ENCODE measurements at regions not wholly inside any gene's neighbourhood (a gene's known extent, or its start where the extent isn't known, plus 50 kb on each side); places are given as distances from the start of the nearest gene placed in this dataset.

DNA sequence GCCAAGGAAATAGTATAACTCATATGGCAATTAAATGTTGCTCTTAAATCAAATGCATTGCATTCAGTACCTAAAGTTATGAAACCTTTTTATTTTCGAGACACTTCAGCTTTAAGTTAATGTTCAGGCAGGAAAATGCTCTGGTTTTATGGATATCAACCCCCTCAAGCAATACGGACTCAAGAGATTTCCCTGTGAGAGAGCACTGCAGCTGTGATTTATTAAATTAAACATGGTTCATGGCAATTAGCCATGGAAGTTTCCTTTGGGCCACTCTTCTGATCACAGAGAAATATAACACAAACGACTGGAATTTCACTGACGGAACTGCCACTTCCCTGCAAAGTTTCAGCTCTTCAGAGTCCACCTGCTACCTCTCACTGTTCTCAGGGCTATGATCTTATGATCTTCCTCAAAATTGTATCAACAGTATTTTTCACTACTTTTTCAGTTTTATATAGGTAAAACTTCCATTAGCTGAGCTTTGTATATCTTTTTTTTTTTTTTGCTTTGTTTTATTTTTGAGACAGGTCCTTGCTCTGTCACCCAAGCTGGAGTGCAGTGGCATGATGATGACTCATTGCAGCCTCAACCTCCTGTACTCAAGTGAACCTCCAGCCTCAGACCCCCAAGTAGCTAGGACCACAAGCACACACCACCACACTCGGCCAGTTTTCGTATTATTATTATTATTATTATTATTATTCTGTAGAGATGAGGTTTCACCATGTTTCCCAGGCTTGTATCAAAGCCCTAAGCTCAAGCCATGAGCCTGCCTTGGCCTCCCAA lies 923.1 kb upstream of the TMPRSS15 start:
- no peaks in the 10 kb centered on the region for H3K79me1 ChIP-seq (replicated peaks; ENCODE audit: low read length, poor library complexity, severe bottlenecking)
- H3K36me3 ChIP-seq (ENCODE audit: control insufficient read depth in 1 of 2, insufficient read depth in 2 of 2, low read depth in 1 of 2, low read length in 2 of 2), result no peaks in the 10 kb centered on the region
- DNase-seq, result no peak
- H3K27ac ChIP-seq (ENCODE audit: low read length, poor library complexity, severe bottlenecking), result no peak overlapping the region
- no peak overlapping the region for H2BK120ac ChIP-seq (ENCODE audit: low read depth, low read length)
- no peak overlapping the region for H3K4me2 ChIP-seq (ENCODE audit: low read length, poor library complexity, severe bottlenecking)
- no peak overlapping the region for H3K18ac ChIP-seq (ENCODE audit: low read depth in 1 of 2, low read length in 2 of 2)
- no peak overlapping the region for H3K14ac ChIP-seq (ENCODE audit: low read length in 2 of 2)
- H3K27me3 ChIP-seq (ENCODE audit: control insufficient read depth in 1 of 2, insufficient read depth in 1 of 2, low read length in 2 of 2), result no peaks in the 10 kb centered on the region
- H3K9ac ChIP-seq (ENCODE audit: low read length), result no peak overlapping the region
- H4K8ac ChIP-seq (ENCODE audit: low read length), result no peak overlapping the region
- no peak overlapping the region for H3K23ac ChIP-seq (ENCODE audit: low read length in 2 of 2)
- no peak overlapping the region for H2AK5ac ChIP-seq (ENCODE audit: low read length, severe bottlenecking)
- WGBS, result 89% methylated on average over 4 of the region's 6 CpGs
- H2BK5ac ChIP-seq (ENCODE audit: low read depth, low read length, poor library complexity, severe bottlenecking), result no peak overlapping the region
- H4K91ac ChIP-seq (ENCODE audit: low read length), result no peak overlapping the region
- no peak overlapping the region for H2BK12ac ChIP-seq (ENCODE audit: low read length in 2 of 2)
- H2BK15ac ChIP-seq (ENCODE audit: low read depth, poor library complexity, severe bottlenecking), result no peak overlapping the region
- no peaks in the 10 kb centered on the region for H3K9me3 ChIP-seq (ENCODE audit: control insufficient read depth, low read length)
- H2AFZ ChIP-seq (ENCODE audit: low read depth, low read length), result no peak overlapping the region
- no peak overlapping the region for H3K4ac ChIP-seq (ENCODE audit: low read depth in 1 of 2, low read length in 2 of 2)
- H3K4me3 ChIP-seq (ENCODE audit: insufficient read depth in 1 of 2, low read depth in 1 of 2, low read length in 2 of 2), result no peak overlapping the region
- no peaks in the 10 kb centered on the region for H3K4me1 ChIP-seq (ENCODE audit: control insufficient read depth, insufficient read depth, low read depth, low read length)

DNA sequence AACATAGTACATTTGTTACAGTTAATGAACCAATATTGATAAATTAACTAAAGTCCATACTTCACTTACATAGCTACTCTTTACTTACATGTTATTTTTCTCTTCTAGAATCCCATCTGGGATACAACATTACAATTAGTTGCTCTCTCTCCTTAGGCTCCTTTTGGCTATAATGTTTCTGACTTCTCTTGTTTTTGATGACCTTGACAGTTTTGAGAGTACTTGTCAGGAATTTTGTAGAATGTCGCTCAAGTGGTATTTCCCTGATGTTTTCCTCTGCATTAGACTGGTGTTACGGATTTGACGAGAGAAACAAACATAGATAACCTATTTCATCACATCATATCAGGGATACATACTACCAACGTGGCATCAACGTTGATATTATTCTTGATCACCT lies 925.4 kb upstream of the TMPRSS15 start:
- no peaks in the 10 kb centered on the region for H3K4me1 ChIP-seq (ENCODE audit: control insufficient read depth, insufficient read depth, low read depth, low read length)
- H2BK15ac ChIP-seq (ENCODE audit: low read depth, poor library complexity, severe bottlenecking), result no peak overlapping the region
- H3K4me3 ChIP-seq (ENCODE audit: insufficient read depth in 1 of 2, low read depth in 1 of 2, low read length in 2 of 2), result no peak overlapping the region
- H3K27me3 ChIP-seq (ENCODE audit: control insufficient read depth in 1 of 2, insufficient read depth in 1 of 2, low read length in 2 of 2), result no peaks in the 10 kb centered on the region
- H2BK120ac ChIP-seq (ENCODE audit: low read depth, low read length), result no peak overlapping the region
- WGBS, result 87% methylated on average over 5 of the region's 5 CpGs
- H2AFZ ChIP-seq (ENCODE audit: low read depth, low read length), result no peak overlapping the region
- H4K8ac ChIP-seq (ENCODE audit: low read length), result no peak overlapping the region
- no peak overlapping the region for H3K4ac ChIP-seq (ENCODE audit: low read depth in 1 of 2, low read length in 2 of 2)
- DNase-seq, result no peak
- H3K9ac ChIP-seq (ENCODE audit: low read length), result no peak overlapping the region
- no peak overlapping the region for H3K14ac ChIP-seq (ENCODE audit: low read length in 2 of 2)
- H3K79me1 ChIP-seq (replicated peaks; ENCODE audit: low read length, poor library complexity, severe bottlenecking), result no peaks in the 10 kb centered on the region
- H3K9me3 ChIP-seq (ENCODE audit: control insufficient read depth, low read length), result peaks cover 19% of the 10 kb centered on the region
- no peak overlapping the region for H3K27ac ChIP-seq (ENCODE audit: low read length, poor library complexity, severe bottlenecking)
- H2BK12ac ChIP-seq (ENCODE audit: low read length in 2 of 2), result no peak overlapping the region
- H3K18ac ChIP-seq (ENCODE audit: low read depth in 1 of 2, low read length in 2 of 2), result no peak overlapping the region
- H3K36me3 ChIP-seq (ENCODE audit: control insufficient read depth in 1 of 2, insufficient read depth in 2 of 2, low read depth in 1 of 2, low read length in 2 of 2), result no peaks in the 10 kb centered on the region
- H2BK5ac ChIP-seq (ENCODE audit: low read depth, low read length, poor library complexity, severe bottlenecking), result no peak overlapping the region
- H3K4me2 ChIP-seq (ENCODE audit: low read length, poor library complexity, severe bottlenecking), result no peak overlapping the region
- H2AK5ac ChIP-seq (ENCODE audit: low read length, severe bottlenecking), result no peak overlapping the region
- H3K23ac ChIP-seq (ENCODE audit: low read length in 2 of 2), result no peak overlapping the region
- no peak overlapping the region for H4K91ac ChIP-seq (ENCODE audit: low read length)

DNA sequence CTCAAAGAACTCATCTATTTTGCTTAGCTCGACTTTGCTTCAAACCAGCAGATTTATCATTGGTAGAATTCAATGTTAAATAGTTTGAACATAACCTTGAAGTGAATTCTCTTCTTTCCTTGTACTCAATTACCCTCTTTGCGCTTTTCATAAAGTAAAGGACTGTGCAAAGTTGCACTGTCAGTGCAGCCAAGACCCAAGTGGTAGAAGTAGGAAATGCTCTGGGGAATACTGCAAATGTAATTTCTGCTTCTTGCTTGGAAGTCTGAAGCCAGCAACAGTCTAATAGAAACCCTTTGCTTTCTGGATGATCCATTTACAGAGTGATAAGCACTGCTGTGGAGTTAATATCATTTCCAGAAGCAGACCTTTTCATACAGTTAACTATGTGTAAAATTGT lies 936.7 kb upstream of the TMPRSS15 start:
- Histone ChIP-seq H2BK120ac (ENCODE audit: low read depth, low read length) (no peak overlapping the region), H2BK5ac (ENCODE audit: low read depth, low read length, poor library complexity, severe bottlenecking) (no peak overlapping the region), H3K4me2 (ENCODE audit: low read length, poor library complexity, severe bottlenecking) (no peak overlapping the region), H2BK15ac (ENCODE audit: low read depth, poor library complexity, severe bottlenecking) (no peak overlapping the region), H3K79me1 (replicated peaks; ENCODE audit: low read length, poor library complexity, severe bottlenecking) (no peaks in the 10 kb centered on the region), H3K23ac (ENCODE audit: low read length in 2 of 2) (no peak overlapping the region), H4K91ac (ENCODE audit: low read length) (no peak overlapping the region), H3K4me1 (ENCODE audit: control insufficient read depth, insufficient read depth, low read depth, low read length) (no peaks in the 10 kb centered on the region), H2AFZ (ENCODE audit: low read depth, low read length) (no peak overlapping the region), H3K4me3 (ENCODE audit: insufficient read depth in 1 of 2, low read depth in 1 of 2, low read length in 2 of 2) (no peak overlapping the region), H3K14ac (ENCODE audit: low read length in 2 of 2) (no peak overlapping the region), H3K4ac (ENCODE audit: low read depth in 1 of 2, low read length in 2 of 2) (no peak overlapping the region), H2AK5ac (ENCODE audit: low read length, severe bottlenecking) (no peak overlapping the region), H3K27ac (ENCODE audit: low read length, poor library complexity, severe bottlenecking) (no peak overlapping the region), H3K9me3 (ENCODE audit: control insufficient read depth, low read length) (no peaks in the 10 kb centered on the region), H4K8ac (ENCODE audit: low read length) (no peak overlapping the region), H3K36me3 (ENCODE audit: control insufficient read depth in 1 of 2, insufficient read depth in 2 of 2, low read depth in 1 of 2, low read length in 2 of 2) (no peaks in the 10 kb centered on the region), H3K27me3 (ENCODE audit: control insufficient read depth in 1 of 2, insufficient read depth in 1 of 2, low read length in 2 of 2) (no peaks in the 10 kb centered on the region), H2BK12ac (ENCODE audit: low read length in 2 of 2) (no peak overlapping the region), H3K18ac (ENCODE audit: low read depth in 1 of 2, low read length in 2 of 2) (no peak overlapping the region), H3K9ac (ENCODE audit: low read length) (no peak overlapping the region)
- WGBS, result 74% methylated on average over 2 of the region's 2 CpGs
- no peak for DNase-seq

DNA sequence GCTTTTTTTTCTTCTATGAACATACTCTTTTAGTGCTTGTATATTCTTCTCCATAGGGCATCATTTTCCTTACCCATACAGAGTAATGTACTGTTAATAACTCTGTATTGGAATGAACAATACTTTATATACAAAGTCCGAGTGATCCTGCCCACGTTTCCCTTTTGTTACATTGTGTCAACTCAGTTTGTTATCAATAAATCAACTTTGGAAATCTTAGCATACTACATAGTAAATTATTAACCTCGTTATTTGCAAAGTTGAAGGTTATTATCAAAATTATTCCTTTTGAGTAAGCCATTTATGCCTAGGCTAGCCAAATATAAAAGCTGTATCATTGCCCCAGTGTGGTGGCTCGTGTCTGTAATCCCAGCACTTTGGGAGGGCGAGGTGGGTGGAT lies 937.4 kb upstream of the TMPRSS15 start:
- Histone ChIP-seq H3K9ac (ENCODE audit: low read length) (no peak overlapping the region), H4K8ac (ENCODE audit: low read length) (no peak overlapping the region), H2BK15ac (ENCODE audit: low read depth, poor library complexity, severe bottlenecking) (no peak overlapping the region), H2AK5ac (ENCODE audit: low read length, severe bottlenecking) (no peak overlapping the region), H3K27me3 (ENCODE audit: control insufficient read depth in 1 of 2, insufficient read depth in 1 of 2, low read length in 2 of 2) (no peaks in the 10 kb centered on the region), H3K9me3 (ENCODE audit: control insufficient read depth, low read length) (no peaks in the 10 kb centered on the region), H3K4me3 (ENCODE audit: insufficient read depth in 1 of 2, low read depth in 1 of 2, low read length in 2 of 2) (no peak overlapping the region), H2BK12ac (ENCODE audit: low read length in 2 of 2) (no peak overlapping the region), H3K27ac (ENCODE audit: low read length, poor library complexity, severe bottlenecking) (no peak overlapping the region), H2BK5ac (ENCODE audit: low read depth, low read length, poor library complexity, severe bottlenecking) (no peak overlapping the region), H3K4me2 (ENCODE audit: low read length, poor library complexity, severe bottlenecking) (no peak overlapping the region), H3K23ac (ENCODE audit: low read length in 2 of 2) (no peak overlapping the region), H3K4me1 (ENCODE audit: control insufficient read depth, insufficient read depth, low read depth, low read length) (no peaks in the 10 kb centered on the region), H3K79me1 (replicated peaks; ENCODE audit: low read length, poor library complexity, severe bottlenecking) (no peaks in the 10 kb centered on the region), H2BK120ac (ENCODE audit: low read depth, low read length) (no peak overlapping the region), H2AFZ (ENCODE audit: low read depth, low read length) (no peak overlapping the region), H3K14ac (ENCODE audit: low read length in 2 of 2) (no peak overlapping the region), H3K4ac (ENCODE audit: low read depth in 1 of 2, low read length in 2 of 2) (no peak overlapping the region), H3K18ac (ENCODE audit: low read depth in 1 of 2, low read length in 2 of 2) (no peak overlapping the region), H3K36me3 (ENCODE audit: control insufficient read depth in 1 of 2, insufficient read depth in 2 of 2, low read depth in 1 of 2, low read length in 2 of 2) (no peaks in the 10 kb centered on the region), H4K91ac (ENCODE audit: low read length) (no peak overlapping the region)
- DNase-seq, result no peak
- 48% methylated on average over 2 of the region's 5 CpGs for WGBS

Measured in mesenchymal stem cell (in vitro differentiated cells and primary cell).